Adrenal gland (tissue), 9 donors: ENCODE measurements at regions not wholly inside any gene's neighbourhood (a gene's known extent, or its start where the extent isn't known, plus 50 kb on each side); places are given as distances from the start of the nearest gene placed in this dataset.

ENCODE experiments used
- DNase-seq, 7 donors: peaks; one replicate each; pipeline ENCODE4 v3.0.0-alpha.2; 2019 to 2020
- H3K27ac ChIP-seq, 5 donors: fragments of 200-600 bp; sonication (generic) in 4 of 5; 1 replicate in 3 of 5; 2 replicates in 2 of 5; pipeline versions ENCODE4 v1.5.1 to v1.8.0; 2016 to 2020; ENCODE audit warnings: mild to moderate bottlenecking in 1 of 5
- H3K27me3 ChIP-seq: fragments of 200-600 bp; 2 replicates; pipeline ENCODE4 v1.8.0; 2021
- H3K36me3 ChIP-seq, 2 donors: fragments of 200-600 bp; replicated peaks in 1 of 2; 1 replicate in 1 of 2; 2 replicates in 1 of 2; pipeline versions ENCODE4 v1.5.1 to v1.8.0; 2018 to 2022
- H3K4me1 ChIP-seq, 2 donors: fragments of 200-600 bp; replicated peaks in 1 of 2; 1 replicate in 1 of 2; 2 replicates in 1 of 2; pipeline versions ENCODE4 v1.5.1 to v1.8.0; 2018 to 2021
- H3K4me3 ChIP-seq, 4 donors: fragments of 200-600 bp; sonication (generic) in 3 of 4; one replicate each; pipeline ENCODE4 v1.5.1; 2016 to 2018
- H3K9me3 ChIP-seq, 3 donors: fragments of 200-600 bp; sonication (generic) in 1 of 3; replicated peaks in 1 of 3; 1 replicate in 2 of 3; 2 replicates in 1 of 3; pipeline versions ENCODE4 v1.5.1 to v1.8.0; 2016 to 2021
- POLR2A ChIP-seq, 2 donors: fragments of 450-650 bp; IDR thresholded peaks; one replicate each; pipeline ENCODE4 v1.6.1; 2017; ENCODE audit warnings: antibody characterized with exemption in 2 of 2, mild to moderate bottlenecking in 2 of 2, moderate library complexity in 1 of 2
- WGBS, 4 donors: extraction: QIAGEN DNeasy Blood & Tissue Kit in 2 of 4; methylation state at CpG; one replicate each; pipeline versions ENCODE4 v1.1.5 to v1.1.7; 2013 to 2017; 5-methylcytosine and 5-hydroxymethylcytosine counted together
- intact Hi-C, 2 donors: fragments of 100-400 bp; cut with DNase I; formaldehyde crosslinking; loops; one replicate each; pipeline versions ENCODE4 v1.14.1 to v1.15.0; 2022 to 2023
- TF ChIP-seq, protein P1 (sequence below), 6 experiments: fragments of 450-650 bp in 4 of 6; fragments of 200-600 bp in 2 of 6; sonication (generic) in 1 of 6; IDR thresholded peaks; 1 replicate in 5 of 6; 2 replicates in 1 of 6; pipeline versions ENCODE4 v1.5.1 to v1.8.0; 2016 to 2021; ENCODE audit warnings: antibody characterized with exemption in 6 of 6, mild to moderate bottlenecking in 2 of 6, moderate library complexity in 1 of 6
- donor health status: healthy with polysubstance abuse.
- donor health status: Bipolar disorder and iron deficiency.
- donor health status: DM: yes; HTN: yes; CAD: no.
- donor health status: DM: no; HTN: no; CAD: no.
- donor health status: DM: no; HTN: no; CAD: no.

DNA sequence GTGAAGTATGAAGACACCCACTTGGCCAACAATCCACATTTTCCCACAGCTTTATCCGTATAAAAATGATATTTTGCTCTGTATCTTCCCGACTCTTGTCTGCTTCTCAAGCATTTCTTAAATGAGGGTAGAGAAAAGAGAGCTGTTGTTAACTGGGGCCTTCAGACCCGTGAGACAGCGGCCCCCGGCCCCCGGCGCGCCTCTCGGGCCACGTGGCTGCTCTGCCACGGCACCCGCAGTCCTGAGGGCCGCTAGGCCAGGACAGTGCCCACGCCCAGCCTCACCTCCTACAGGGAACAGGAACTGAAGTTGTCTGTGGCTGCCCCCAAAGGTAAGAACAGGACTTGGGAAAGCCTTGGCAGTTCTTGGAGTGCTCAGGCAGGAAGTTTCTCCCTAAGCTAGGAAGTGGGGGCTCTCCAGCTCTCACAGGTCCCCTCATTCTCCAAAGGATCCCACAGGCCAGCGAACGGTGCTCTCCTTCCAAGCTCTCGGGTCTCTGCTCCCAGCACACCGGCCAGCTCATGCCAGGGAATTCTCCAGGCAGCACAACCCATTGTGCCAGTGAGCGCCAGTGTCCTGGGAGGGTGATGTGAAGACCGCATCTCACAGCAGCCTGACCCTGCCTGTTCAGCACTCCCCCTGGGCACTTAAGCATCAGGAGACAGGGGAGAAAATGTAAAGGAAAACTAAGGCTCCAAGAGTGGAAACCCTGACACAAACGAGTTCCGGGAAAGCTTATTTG, 230.3 kb upstream of the PFKP start:
- H3K4me3 ChIP-seq: no peak overlapping the region
- DNase-seq: no peak
- TF ChIP-seq POLR2A (IDR thresholded peaks at IDR 0.05): no peak
- TF ChIP-seq, protein P1, sequence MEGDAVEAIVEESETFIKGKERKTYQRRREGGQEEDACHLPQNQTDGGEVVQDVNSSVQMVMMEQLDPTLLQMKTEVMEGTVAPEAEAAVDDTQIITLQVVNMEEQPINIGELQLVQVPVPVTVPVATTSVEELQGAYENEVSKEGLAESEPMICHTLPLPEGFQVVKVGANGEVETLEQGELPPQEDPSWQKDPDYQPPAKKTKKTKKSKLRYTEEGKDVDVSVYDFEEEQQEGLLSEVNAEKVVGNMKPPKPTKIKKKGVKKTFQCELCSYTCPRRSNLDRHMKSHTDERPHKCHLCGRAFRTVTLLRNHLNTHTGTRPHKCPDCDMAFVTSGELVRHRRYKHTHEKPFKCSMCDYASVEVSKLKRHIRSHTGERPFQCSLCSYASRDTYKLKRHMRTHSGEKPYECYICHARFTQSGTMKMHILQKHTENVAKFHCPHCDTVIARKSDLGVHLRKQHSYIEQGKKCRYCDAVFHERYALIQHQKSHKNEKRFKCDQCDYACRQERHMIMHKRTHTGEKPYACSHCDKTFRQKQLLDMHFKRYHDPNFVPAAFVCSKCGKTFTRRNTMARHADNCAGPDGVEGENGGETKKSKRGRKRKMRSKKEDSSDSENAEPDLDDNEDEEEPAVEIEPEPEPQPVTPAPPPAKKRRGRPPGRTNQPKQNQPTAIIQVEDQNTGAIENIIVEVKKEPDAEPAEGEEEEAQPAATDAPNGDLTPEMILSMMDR (IDR thresholded peaks at IDR 0.05): no peak
- no peaks in the 10 kb centered on the region for H3K4me1 ChIP-seq
- intact Hi-C loops: loop anchor here in 1 of 2 donors (10.0 kb wide), 1 partner anchor 208 kb away; no protein-coding TSS in a partner anchor
- 86 to 88% (median 88%) methylated on average over 22 of the region's 22 CpGs for WGBS, 4 donors
- no peak overlapping the region for H3K27ac ChIP-seq
- peaks cover 5% of the 10 kb centered on the region for H3K27me3 ChIP-seq
- no peaks in the 10 kb centered on the region for H3K36me3 ChIP-seq
- no peaks in the 10 kb centered on the region for H3K9me3 ChIP-seq

DNA sequence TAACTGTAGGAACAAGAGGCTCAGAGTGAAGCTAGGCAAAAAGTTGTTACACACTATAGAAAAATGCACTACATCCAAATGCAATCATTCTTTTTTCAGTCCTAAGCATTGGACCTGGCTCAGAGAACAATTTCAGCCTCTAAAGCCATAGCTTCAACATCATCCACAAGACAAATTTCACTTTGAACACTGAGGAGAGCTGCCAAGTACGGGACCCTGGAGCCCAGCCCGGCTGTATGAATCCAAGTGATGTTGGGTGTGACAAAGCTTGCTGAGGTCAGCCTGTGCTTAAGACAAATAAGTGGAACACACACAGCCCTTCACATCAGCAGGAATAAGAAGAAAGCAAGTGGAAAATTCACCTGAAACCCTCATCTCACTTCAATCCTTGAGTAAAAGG, 233.1 kb upstream of the PFKP start:
- intact Hi-C loops: loop anchor here in 1 of 2 donors (10.0 kb wide), 1 partner anchor 211 kb away; no protein-coding TSS in a partner anchor
- no peak for DNase-seq
- H3K4me3 ChIP-seq: no peak overlapping the region
- no peak for TF ChIP-seq POLR2A (IDR thresholded peaks at IDR 0.05)
- TF ChIP-seq, protein P1 (IDR thresholded peaks at IDR 0.05): no peak
- H3K27me3 ChIP-seq: no peaks in the 10 kb centered on the region
- H3K4me1 ChIP-seq: no peaks in the 10 kb centered on the region
- 67 to 89% (median 74%) methylated on average over 2 of the region's 2 CpGs for WGBS, 4 donors
- no peaks in the 10 kb centered on the region for H3K36me3 ChIP-seq
- H3K27ac ChIP-seq: no peak overlapping the region
- H3K9me3 ChIP-seq: no peaks in the 10 kb centered on the region

DNA sequence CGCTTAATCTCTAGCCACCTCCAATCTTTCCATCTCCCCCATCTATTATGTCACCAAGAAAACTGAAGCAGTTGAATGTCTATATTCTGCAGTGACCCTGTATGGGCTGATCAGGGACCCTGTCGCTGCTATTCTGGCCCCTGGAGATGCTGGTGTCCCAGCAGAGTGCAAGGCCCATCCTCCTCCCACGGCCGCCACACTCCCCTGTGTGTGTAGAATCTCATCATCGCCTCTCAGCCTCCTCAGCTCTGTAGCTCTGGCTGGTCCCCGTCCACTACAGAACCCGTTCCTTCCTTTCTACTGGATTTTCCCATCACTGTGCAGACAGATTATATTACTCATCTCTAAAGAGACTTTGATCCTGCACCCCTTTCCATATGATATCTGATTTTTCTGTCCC, 235.8 kb upstream of the PFKP start:
- TF ChIP-seq, protein P1 (IDR thresholded peaks at IDR 0.05): no peak

DNA sequence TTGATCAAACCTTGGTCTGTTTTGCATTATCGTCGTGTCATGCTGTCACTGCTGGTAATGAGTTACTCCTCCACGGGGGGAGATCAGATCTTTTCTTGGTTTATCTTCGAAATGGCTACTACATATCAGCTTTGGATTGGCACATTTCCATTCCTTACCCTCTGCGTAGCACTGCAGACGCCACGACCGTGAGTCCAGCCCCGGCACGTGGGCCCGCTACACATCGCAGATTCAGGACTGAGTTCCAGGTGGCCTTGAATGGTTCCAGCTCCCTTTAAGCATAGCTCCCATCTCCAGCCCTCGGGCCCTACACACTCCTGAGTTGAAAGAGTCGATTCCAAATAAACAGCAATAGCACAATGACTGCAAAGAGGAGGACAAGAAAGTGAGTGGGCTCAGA, 238.6 kb upstream of the PFKP start:
- Histone ChIP-seq H3K4me1 (no peaks in the 10 kb centered on the region), H3K36me3 (no peaks in the 10 kb centered on the region), H3K27me3 (no peaks in the 10 kb centered on the region), H3K4me3 (no peak overlapping the region), H3K9me3 (no peaks in the 10 kb centered on the region), H3K27ac (no peak overlapping the region)
- 76 to 87% (median 81%) methylated on average over 13 to 14 of the region's 14 CpGs for WGBS, 4 donors
- no peak for TF ChIP-seq POLR2A (IDR thresholded peaks at IDR 0.05)
- TF ChIP-seq, protein P1 (IDR thresholded peaks at IDR 0.05): no peak
- DNase-seq: no peak
- intact Hi-C loops: no loop called here

More for the DNA sequence above, 235.8 kb upstream of the PFKP start:
- Histone ChIP-seq H3K27ac (no peak overlapping the region), H3K36me3 (no peaks in the 10 kb centered on the region), H3K27me3 (no peaks in the 10 kb centered on the region), H3K9me3 (no peaks in the 10 kb centered on the region), H3K4me3 (no peak overlapping the region), H3K4me1 (no peaks in the 10 kb centered on the region)
- DNase-seq: no peak
- WGBS, 4 donors: 71 to 82% (median 78%) methylated on average over 7 of the region's 7 CpGs
- intact Hi-C loops: loop anchor here in 1 of 2 donors (10.0 kb wide), 1 partner anchor 213 kb away; no protein-coding TSS in a partner anchor
